ENCODE measurements at regions not wholly inside any gene's neighbourhood (a gene's known extent, or its start where the extent isn't known, plus 50 kb on each side); places are given as distances from the start of the nearest gene placed in this dataset.

DNA sequence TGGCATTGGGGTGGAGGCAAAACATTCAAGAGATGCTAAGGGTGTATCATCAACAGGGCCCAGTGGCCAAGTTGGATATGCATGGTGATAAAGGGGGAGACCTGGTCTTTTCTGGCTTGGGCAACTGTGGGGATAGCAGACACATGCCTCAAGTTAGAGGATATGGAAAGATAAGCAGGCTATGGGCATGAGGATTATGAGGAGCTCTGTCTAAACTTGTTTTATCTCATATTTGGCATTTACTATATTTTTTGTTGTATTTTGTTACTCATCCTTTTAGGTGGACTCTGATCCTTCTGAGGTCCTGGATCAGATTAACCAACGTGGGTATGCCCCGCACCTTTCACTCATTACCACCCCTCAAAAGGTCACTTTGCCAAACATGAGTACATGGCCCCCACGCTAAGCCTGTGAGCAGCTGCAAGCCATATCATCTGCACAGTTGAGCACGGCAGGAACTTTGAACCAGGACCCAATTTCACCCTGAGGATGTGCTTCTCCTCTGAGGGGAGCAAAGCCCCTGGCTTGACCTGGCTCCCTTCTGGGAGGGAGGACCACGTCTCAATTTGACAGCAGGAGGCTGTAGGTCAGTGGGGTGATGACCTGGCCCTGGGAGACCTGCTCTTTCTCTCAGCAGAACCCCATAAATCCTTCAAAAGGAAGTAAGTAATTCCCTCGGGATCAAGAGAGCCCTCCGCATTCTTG, 71.1 kb upstream of the CD180 start:
- TF ChIP-seq, protein P1, sequence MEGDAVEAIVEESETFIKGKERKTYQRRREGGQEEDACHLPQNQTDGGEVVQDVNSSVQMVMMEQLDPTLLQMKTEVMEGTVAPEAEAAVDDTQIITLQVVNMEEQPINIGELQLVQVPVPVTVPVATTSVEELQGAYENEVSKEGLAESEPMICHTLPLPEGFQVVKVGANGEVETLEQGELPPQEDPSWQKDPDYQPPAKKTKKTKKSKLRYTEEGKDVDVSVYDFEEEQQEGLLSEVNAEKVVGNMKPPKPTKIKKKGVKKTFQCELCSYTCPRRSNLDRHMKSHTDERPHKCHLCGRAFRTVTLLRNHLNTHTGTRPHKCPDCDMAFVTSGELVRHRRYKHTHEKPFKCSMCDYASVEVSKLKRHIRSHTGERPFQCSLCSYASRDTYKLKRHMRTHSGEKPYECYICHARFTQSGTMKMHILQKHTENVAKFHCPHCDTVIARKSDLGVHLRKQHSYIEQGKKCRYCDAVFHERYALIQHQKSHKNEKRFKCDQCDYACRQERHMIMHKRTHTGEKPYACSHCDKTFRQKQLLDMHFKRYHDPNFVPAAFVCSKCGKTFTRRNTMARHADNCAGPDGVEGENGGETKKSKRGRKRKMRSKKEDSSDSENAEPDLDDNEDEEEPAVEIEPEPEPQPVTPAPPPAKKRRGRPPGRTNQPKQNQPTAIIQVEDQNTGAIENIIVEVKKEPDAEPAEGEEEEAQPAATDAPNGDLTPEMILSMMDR (IDR thresholded peaks at IDR 0.05): no peak
- no peak for TF ChIP-seq POLR2A (IDR thresholded peaks at IDR 0.05)
